OCI-LY7 (cell line): ENCODE measurements at regions not wholly inside any gene's neighbourhood (a gene's known extent, or its start where the extent isn't known, plus 50 kb on each side); places are given as distances from the start of the nearest gene placed in this dataset.

Experiments
- EZH2phosphoT487 ChIP-seq: fragments of 200-600 bp; sonication (generic); IDR thresholded peaks from 2 replicates; pipeline ENCODE4 v1.6.1; 2018; ENCODE audit warnings: low read depth, borderline replicate concordance, mild to moderate bottlenecking, mixed run types, antibody characterized with exemption, low read length, moderate library complexity, mixed read lengths
- TF ChIP-seq, protein P1 (sequence below): fragments of 200-600 bp; sonication (generic); conservative IDR thresholded peaks from 2 replicates; pipeline ENCODE4 v1.5.1; 2014; ENCODE audit warnings: mild to moderate bottlenecking, antibody characterized with exemption, low read length, moderate library complexity, mixed read lengths

DNA sequence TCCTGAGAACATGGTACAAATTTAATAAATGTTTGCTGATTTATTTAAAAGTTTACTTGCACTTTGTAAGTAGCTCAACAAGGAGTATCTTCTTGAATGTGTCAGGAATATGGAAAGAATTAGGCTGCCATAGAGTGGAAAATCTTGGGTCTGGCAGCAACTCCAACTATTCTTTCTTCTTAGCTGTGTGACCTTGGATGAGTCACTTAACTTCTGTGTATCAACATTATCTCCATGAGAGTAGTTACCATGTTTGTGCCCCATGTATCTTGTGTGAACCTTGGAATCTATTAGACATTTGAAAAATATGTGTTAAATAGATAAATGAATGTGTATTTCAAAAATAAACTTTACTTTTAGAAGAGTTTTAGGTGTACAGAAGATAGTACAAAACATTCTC is 348.8 kb downstream of the GBA3 start:
- TF ChIP-seq, protein P1, sequence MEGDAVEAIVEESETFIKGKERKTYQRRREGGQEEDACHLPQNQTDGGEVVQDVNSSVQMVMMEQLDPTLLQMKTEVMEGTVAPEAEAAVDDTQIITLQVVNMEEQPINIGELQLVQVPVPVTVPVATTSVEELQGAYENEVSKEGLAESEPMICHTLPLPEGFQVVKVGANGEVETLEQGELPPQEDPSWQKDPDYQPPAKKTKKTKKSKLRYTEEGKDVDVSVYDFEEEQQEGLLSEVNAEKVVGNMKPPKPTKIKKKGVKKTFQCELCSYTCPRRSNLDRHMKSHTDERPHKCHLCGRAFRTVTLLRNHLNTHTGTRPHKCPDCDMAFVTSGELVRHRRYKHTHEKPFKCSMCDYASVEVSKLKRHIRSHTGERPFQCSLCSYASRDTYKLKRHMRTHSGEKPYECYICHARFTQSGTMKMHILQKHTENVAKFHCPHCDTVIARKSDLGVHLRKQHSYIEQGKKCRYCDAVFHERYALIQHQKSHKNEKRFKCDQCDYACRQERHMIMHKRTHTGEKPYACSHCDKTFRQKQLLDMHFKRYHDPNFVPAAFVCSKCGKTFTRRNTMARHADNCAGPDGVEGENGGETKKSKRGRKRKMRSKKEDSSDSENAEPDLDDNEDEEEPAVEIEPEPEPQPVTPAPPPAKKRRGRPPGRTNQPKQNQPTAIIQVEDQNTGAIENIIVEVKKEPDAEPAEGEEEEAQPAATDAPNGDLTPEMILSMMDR = no peak
- TF ChIP-seq EZH2phosphoT487 = no peak
